ENCODE measurements at regions not wholly inside any gene's neighbourhood (a gene's known extent, or its start where the extent isn't known, plus 50 kb on each side); places are given as distances from the start of the nearest gene placed in this dataset.

DNA sequence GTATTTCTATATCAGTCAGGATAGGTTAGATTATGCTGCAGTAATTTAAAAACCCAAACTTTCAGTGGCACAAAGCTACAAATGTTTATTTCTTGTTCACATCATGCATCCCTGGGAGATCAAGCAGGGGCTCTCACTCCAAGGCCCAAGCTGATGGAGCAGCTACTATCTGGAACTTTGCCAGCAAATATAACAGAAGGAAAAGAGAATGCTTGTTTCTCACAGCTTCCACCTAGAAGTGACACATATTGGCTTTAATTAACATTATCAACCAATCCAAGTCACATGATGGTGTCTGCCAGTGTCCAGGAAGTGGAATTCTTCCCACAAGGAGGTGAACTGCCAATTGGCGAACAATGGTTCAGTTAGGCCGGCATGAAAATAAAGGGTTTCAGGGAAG is 306.9 kb downstream of the BCL11A start:
- TF ChIP-seq, protein P1, sequence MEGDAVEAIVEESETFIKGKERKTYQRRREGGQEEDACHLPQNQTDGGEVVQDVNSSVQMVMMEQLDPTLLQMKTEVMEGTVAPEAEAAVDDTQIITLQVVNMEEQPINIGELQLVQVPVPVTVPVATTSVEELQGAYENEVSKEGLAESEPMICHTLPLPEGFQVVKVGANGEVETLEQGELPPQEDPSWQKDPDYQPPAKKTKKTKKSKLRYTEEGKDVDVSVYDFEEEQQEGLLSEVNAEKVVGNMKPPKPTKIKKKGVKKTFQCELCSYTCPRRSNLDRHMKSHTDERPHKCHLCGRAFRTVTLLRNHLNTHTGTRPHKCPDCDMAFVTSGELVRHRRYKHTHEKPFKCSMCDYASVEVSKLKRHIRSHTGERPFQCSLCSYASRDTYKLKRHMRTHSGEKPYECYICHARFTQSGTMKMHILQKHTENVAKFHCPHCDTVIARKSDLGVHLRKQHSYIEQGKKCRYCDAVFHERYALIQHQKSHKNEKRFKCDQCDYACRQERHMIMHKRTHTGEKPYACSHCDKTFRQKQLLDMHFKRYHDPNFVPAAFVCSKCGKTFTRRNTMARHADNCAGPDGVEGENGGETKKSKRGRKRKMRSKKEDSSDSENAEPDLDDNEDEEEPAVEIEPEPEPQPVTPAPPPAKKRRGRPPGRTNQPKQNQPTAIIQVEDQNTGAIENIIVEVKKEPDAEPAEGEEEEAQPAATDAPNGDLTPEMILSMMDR (IDR thresholded peaks at IDR 0.05; ENCODE audit: insufficient read depth, low read length) = no peak
- TF ChIP-seq, protein P2, sequence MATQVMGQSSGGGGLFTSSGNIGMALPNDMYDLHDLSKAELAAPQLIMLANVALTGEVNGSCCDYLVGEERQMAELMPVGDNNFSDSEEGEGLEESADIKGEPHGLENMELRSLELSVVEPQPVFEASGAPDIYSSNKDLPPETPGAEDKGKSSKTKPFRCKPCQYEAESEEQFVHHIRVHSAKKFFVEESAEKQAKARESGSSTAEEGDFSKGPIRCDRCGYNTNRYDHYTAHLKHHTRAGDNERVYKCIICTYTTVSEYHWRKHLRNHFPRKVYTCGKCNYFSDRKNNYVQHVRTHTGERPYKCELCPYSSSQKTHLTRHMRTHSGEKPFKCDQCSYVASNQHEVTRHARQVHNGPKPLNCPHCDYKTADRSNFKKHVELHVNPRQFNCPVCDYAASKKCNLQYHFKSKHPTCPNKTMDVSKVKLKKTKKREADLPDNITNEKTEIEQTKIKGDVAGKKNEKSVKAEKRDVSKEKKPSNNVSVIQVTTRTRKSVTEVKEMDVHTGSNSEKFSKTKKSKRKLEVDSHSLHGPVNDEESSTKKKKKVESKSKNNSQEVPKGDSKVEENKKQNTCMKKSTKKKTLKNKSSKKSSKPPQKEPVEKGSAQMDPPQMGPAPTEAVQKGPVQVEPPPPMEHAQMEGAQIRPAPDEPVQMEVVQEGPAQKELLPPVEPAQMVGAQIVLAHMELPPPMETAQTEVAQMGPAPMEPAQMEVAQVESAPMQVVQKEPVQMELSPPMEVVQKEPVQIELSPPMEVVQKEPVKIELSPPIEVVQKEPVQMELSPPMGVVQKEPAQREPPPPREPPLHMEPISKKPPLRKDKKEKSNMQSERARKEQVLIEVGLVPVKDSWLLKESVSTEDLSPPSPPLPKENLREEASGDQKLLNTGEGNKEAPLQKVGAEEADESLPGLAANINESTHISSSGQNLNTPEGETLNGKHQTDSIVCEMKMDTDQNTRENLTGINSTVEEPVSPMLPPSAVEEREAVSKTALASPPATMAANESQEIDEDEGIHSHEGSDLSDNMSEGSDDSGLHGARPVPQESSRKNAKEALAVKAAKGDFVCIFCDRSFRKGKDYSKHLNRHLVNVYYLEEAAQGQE (IDR thresholded peaks at IDR 0.05; ENCODE audit: insufficient replicate concordance, low read depth) = no peak

Measured in HL-60 (cell line).